CD4-positive, alpha-beta T cell treated with Interleukin-12 subunit alpha and Interleukin-12 subunit beta, for 1 hour (primary cell): ENCODE measurements at regions not wholly inside any gene's neighbourhood (a gene's known extent, or its start where the extent isn't known, plus 50 kb on each side); places are given as distances from the start of the nearest gene placed in this dataset.

Experiments
- DNase-seq: peaks from one replicate; pipeline ENCODE4 v3.0.0-alpha.2; 2020

DNA sequence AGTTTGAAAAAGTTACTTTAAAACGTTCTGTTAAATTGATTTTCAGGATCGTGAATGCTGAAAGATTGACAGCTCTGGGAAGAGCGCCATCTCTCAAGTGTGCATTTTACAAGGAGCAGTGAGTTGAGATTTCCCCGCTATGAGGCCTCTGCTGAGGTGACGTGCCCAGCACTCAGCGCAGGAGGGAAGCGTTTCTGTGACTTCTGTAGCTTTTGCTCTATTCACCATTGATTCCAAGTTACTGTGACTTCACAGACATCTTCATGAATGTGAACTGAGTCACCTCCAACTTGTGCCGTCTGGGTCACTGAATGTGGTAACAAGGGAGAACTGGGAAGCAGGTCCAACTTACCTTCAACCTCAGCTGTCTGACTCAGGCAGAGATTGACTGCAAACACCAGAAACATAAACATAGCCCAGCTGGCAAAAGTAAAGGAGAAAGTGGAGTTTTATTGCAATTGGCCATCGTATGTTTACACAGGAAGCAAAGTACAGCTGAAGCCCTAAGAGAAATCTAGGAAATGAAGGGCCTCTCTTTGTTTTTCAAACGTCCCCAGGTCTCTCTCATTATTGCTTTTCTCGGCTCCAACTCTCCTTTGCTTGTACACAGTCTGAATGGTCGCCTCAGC is 428.8 kb upstream of the CLINT1 start:
- no peak for DNase-seq

DNA sequence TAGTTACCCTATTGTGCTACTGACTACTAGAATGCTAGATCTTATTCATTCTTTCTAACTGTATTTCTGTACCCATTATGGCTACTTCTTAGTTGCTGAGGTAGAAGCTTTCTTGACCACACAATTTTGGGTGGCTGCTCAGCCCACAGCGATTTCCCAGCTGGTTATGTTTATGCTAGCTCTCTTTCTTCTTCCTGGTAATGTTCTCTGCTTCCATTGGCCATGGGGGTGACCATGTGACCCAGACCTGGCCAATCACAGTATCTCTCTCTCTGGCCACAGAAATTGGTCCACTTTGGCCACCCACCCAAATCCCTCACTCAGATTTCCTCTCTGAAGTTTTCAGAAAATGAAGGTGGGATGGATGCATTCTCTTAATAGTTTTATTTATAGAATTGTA is 427.9 kb upstream of the CLINT1 start:
- DNase-seq, result no peak

DNA sequence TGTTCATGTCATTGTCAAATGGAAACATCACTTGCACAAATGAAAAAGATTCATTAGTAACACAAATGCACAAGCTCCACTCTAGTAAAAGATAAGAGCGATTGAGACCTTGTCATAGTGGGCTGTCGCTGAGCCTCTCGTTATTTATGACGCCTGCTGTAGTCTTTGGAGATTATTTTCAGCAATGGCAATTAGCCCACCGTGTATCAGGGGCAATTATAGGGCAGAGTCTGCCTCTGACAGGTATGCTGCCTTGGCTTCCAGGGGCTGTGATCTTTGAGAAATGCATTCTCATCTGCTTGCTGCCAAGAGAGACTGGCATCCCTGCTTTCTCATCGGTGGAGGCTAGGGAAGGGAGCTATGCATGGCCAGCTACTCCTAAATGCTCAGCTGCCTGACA is 426.8 kb upstream of the CLINT1 start:
- DNase-seq, result no peak

GRCh38 chr5:158284242-158284641 is 425.3 kb upstream of the CLINT1 start:
- DNase-seq, result no peak

DNA sequence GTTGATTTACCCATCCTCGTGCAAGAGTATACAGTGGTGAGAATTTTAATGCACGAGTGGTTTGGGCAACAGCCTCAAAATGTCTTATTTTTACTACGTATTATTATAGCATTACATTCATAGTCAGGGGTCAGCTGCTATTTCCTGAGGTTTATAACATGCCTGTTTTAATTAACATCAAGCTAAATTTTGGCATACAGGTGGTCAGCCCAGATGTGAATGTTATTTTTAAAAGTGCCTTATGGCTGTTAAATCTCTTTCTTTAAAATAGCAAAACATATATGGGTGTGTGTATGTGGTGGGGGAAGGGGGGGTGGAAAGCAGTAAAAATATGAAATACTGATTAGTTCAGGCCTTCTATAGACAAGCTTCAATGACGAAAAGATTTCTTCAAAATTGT is 424.5 kb upstream of the CLINT1 start:
- DNase-seq, result no peak

GRCh38 chr5:158278216-158278925 is 419.4 kb upstream of the CLINT1 start:
- DNase-seq, result no peak

- no peak for DNase-seq
Measured at GRCh38 chr5:158277276-158277675, 418.3 kb upstream of the CLINT1 start.

GRCh38 chr5:158276692-158277091 is 417.7 kb upstream of the CLINT1 start:
- DNase-seq, result no peak

- DNase-seq, result no peak
Measured at GRCh38 chr5:158275511-158275910, 416.6 kb upstream of the CLINT1 start.

DNA sequence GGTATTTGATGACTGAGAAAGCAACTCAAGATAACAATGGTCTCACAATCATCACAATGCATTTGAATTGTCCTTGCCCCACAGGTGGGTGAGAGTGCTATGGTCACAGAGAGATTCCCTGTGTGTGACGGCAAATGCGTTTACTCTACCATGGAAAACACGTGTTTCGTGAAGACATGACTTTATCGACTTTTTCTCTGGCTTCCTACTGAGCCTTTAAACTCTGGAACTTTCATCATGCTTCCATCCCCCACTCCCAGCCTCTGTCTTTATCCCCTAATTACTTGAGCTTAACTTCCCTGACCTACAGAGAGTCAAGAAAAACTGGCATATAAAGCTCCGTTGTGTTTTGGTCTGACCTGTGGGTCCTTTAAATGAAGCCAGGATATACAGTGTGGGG is 414.1 kb upstream of the CLINT1 start:
- no peak for DNase-seq

- no peak for DNase-seq
Measured at GRCh38 chr5:158272409-158272808, 413.5 kb upstream of the CLINT1 start.

GRCh38 chr5:158270996-158271554 is 412.1 kb upstream of the CLINT1 start:
- no peak for DNase-seq

GRCh38 chr5:158268286-158268685 is 409.3 kb upstream of the CLINT1 start:
- no peak for DNase-seq

DNA sequence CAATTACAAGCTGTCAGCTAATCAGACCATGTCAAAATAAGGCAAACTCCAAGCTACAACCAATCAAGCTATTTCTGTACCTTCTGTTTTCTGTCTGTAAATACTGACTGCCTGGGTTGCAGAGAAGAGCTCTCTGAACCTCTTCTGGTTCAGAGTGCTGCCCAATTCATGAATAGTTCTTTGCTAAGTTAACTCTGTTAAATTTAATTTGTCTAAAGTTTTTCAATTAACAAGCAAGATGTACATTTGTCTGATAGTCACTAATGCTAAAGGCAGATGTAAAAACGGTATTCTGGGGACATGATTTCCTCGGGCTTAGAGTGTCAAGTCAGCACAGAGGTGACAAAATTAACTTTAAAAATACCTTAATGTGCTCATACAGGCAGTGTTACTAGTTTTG is 408.3 kb upstream of the CLINT1 start:
- no peak for DNase-seq

- DNase-seq, result no peak
Measured at GRCh38 chr5:158265931-158266700, 407.2 kb upstream of the CLINT1 start.

- no peak for DNase-seq
Measured at GRCh38 chr5:158265346-158265745, 406.4 kb upstream of the CLINT1 start.

DNA sequence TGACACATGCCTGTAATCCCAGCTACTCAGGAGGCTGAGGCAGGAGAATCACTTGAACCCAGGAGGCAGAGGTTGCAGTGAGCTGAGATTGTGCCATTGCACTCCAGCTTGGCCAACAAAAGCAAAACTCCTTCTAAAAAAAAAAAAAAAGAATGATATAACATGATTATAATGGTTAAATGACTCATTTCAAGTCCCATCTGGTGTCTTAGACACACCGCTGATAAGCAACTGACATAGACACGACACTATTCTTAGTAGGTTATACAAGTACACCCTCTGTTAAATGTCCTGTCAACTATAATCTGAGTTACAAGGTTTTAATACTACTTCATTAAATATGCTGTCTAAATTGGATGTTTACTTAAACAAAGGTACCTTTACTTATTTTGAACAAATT is 405.3 kb upstream of the CLINT1 start:
- DNase-seq, result no peak

GRCh38 chr5:158261674-158262367 is 402.9 kb upstream of the CLINT1 start:
- DNase-seq, result no peak

DNA sequence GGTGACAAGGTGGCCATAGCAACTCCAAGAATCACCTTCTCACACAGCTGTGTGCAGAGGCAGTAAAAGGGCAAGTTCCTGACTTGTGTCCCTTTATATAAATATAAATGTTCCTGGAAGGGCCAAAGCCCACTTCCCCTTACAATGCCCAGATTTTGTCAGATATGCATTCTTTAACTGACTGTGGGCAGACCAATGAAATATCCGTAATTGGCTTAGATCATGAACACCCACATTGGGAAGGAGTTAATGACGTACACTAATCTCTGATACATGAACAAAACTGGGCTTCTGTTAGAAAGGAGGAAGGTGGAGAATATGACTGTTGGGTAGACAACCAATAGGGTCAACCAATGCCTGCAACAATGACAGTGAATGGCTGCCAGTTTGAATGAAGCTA is 397.2 kb upstream of the CLINT1 start:
- no peak for DNase-seq

DNA sequence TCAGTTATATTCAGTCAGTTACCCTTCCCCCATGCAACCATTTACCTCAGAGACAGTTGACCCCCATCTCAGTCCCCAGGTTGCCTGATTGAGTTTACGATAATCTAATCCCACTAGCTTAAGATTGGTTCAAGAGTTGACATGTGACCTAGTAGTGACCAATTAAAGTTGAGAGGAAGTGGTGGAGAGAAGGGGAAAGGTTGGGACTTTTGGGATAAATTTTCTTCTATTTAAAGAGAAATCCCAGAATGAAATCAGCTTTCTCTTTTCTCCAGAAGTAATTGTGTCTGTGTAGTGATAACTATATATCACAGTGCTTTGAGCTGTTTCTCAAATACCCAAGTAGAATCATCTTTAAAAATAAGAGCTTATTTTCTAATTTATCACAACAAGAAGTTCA is 396.7 kb upstream of the CLINT1 start:
- DNase-seq, result no peak

DNA sequence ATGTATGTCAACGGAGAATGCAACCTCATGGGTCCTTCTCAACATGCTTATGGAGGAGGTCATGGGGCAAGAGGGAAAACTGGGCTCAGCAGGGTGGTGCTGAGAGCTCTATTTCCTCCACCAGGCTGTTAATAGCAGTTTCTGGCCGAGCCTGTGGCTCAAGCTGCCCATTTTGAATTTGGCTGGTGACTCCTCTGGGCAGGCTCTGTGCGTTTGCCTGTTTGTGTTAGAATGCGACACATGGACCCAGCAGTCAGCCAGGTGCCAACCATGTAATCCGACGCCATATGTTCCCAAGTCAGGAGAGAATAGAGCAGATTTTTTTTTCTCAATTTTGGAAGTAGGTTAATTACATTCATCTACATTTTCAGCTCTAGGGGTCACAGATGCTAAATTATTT is 387.7 kb upstream of the CLINT1 start:
- DNase-seq, result no peak

DNA sequence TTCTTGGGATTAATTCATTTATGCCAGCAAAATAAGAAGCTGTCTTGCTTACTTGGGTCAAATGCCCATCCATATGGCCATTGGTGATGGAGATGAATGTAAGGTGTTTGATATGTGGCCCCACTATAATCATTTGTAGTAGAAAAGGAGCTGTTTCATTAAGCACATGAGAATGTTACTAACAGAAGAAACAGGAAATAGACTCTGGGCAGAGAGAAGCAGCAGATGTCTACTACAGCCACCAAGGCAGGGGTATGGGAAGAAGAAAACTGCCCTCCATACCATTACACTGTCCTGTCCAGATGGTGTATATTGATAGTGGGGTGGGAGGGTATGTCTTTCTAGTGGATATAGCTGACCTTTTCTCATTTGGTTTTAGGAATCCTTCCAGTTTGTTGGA is 386.6 kb upstream of the CLINT1 start:
- no peak for DNase-seq

GRCh38 chr5:158244882-158245281 is 385.9 kb upstream of the CLINT1 start:
- no peak for DNase-seq
